Transverse colon (tissue), 4 donors: ENCODE measurements at regions not wholly inside any gene's neighbourhood (a gene's known extent, or its start where the extent isn't known, plus 50 kb on each side); places are given as distances from the start of the nearest gene placed in this dataset.

Source experiments
- DNase-seq: peaks from one replicate; pipeline ENCODE4 v3.0.0-alpha.2; 2019
- H3K27ac ChIP-seq, 4 donors: fragments of 200-600 bp; sonication (generic); 2 replicates each; pipeline ENCODE4 v1.5.1; 2016 to 2018; ENCODE audit warnings: inconsistent platforms in 4 of 4
- H3K27me3 ChIP-seq: fragments of 200-600 bp; sonication (generic); 2 replicates; pipeline ENCODE4 v1.5.1; 2017; ENCODE audit warnings: inconsistent platforms
- H3K36me3 ChIP-seq, 4 donors: fragments of 200-600 bp; sonication (generic); 2 replicates each; pipeline ENCODE4 v1.5.1; 2017 to 2019; ENCODE audit warnings: inconsistent platforms in 4 of 4
- H3K4me1 ChIP-seq, 4 donors: fragments of 200-600 bp; sonication (generic); 2 replicates each; pipeline ENCODE4 v1.5.1; 2017 to 2020; ENCODE audit warnings: inconsistent platforms in 4 of 4
- H3K4me3 ChIP-seq, 4 donors: fragments of 200-600 bp; sonication (generic); 1 replicate in 1 of 4; 2 replicates in 3 of 4; pipeline versions ENCODE4 v1.5.1 to v1.6.1; 2017 to 2019; ENCODE audit warnings: inconsistent platforms in 4 of 4
- H3K9me3 ChIP-seq, 2 donors: fragments of 200-600 bp; sonication (generic); 2 replicates each; pipeline ENCODE4 v1.5.1; 2017 to 2019; ENCODE audit warnings: inconsistent platforms in 2 of 2
- CTCF ChIP-seq, 5 experiments: fragments of 200-600 bp in 3 of 5; fragments of 450-650 bp in 2 of 5; sonication (generic) in 3 of 5; IDR thresholded peaks; 1 replicate in 2 of 5; 2 replicates in 3 of 5; pipeline ENCODE4 v1.5.1; 2016 to 2017; ENCODE audit warnings: antibody characterized with exemption in 5 of 5, inconsistent platforms in 3 of 5, mild to moderate bottlenecking in 2 of 5, moderate library complexity in 1 of 5
- EP300 ChIP-seq: sonication (generic); formaldehyde crosslinking; IDR thresholded peaks from one replicate; pipeline ENCODE4 v1.6.1; 2017; ENCODE audit warnings: antibody characterized with exemption, low read depth
- POLR2A ChIP-seq: fragments of 450-650 bp; IDR thresholded peaks from one replicate; pipeline ENCODE4 v1.6.1; 2016; ENCODE audit warnings: antibody characterized with exemption, mild to moderate bottlenecking, moderate library complexity
- POLR2AphosphoS5 ChIP-seq, 3 donors: sonication (generic); formaldehyde crosslinking; IDR thresholded peaks; one replicate each; pipeline ENCODE4 v1.6.1; 2016; ENCODE audit warnings: antibody characterized with exemption in 3 of 3
- WGBS, 2 donors: methylation state at CpG; one replicate each; pipeline ENCODE4 v1.1.5; 2018; ENCODE audit warnings: low coverage in 1 of 2; 5-methylcytosine and 5-hydroxymethylcytosine counted together
- in situ Hi-C, 4 donors: fragments of 200-750 bp; cut with MboI; loops; one replicate each; pipeline versions ENCODE4 v1.15.0 to v1.15.1; 2017; ENCODE audit warnings: low sequenced_read_pairs in 3 of 4, low pct_ligation_motif_present in 1 of 4, low pct_unique_long_range_greater_than_20kb in 1 of 4
- intact Hi-C: fragments of 100-400 bp; cut with DNase I; formaldehyde crosslinking; loops from one replicate; pipeline ENCODE4 v1.15.1; 2023; ENCODE audit warnings: low total_unique reads

- in situ Hi-C loops, result no loop called here
- intact Hi-C loops, result no loop called here
- TF ChIP-seq EP300 (no peak), POLR2AphosphoS5 (IDR thresholded peaks at IDR 0.05) (no peak), CTCF (IDR thresholded peaks at IDR 0.05) (no peak), POLR2A (no peak)
These were observed 79.0 kb upstream of the SCIN start for GRCh38 chr7:12491526-12491925.

GRCh38 chr7:12493407-12493806 lies 77.1 kb upstream of the SCIN start:
- WGBS, 2 donors, result 19% methylated on average over 1 of the region's 1 CpG; no CpG with 5 or more reads in 1 of the 2 donors
- Histone ChIP-seq H3K27ac (no peak overlapping the region), H3K27me3 (no peaks in the 10 kb centered on the region), H3K9me3 (no peaks in the 10 kb centered on the region), H3K4me3 (no peak overlapping the region), H3K36me3 (no peaks in the 10 kb centered on the region), H3K4me1 (no peaks in the 10 kb centered on the region)
- TF ChIP-seq CTCF (IDR thresholded peaks at IDR 0.05) (no peak), POLR2A (no peak), EP300 (no peak), POLR2AphosphoS5 (IDR thresholded peaks at IDR 0.05) (no peak)
- intact Hi-C loops (no loop called here), in situ Hi-C loops (no loop called here)
- no peak for DNase-seq

More at GRCh38 chr7:12491526-12491925, 79.0 kb upstream of the SCIN start:
- H3K4me3 ChIP-seq, result no peak overlapping the region
- DNase-seq, result no peak
- no peak overlapping the region for H3K27ac ChIP-seq
- no peaks in the 10 kb centered on the region for H3K9me3 ChIP-seq
- no peaks in the 10 kb centered on the region for H3K4me1 ChIP-seq
- WGBS, 2 donors, result 83 to 88% methylated on average over 2 to 3 of the region's 3 CpGs
- H3K36me3 ChIP-seq, result no peaks in the 10 kb centered on the region
- no peaks in the 10 kb centered on the region for H3K27me3 ChIP-seq

GRCh38 chr7:12493863-12494686 lies 76.4 kb upstream of the SCIN start:
- Histone ChIP-seq H3K36me3 (no peaks in the 10 kb centered on the region), H3K27me3 (no peaks in the 10 kb centered on the region), H3K4me1 (no peaks in the 10 kb centered on the region), H3K9me3 (no peaks in the 10 kb centered on the region), H3K27ac (no peak overlapping the region), H3K4me3 (no peak overlapping the region)
- in situ Hi-C loops, result no loop called here
- TF ChIP-seq EP300 (no peak), POLR2AphosphoS5 (IDR thresholded peaks at IDR 0.05) (no peak), CTCF (IDR thresholded peaks at IDR 0.05) (no peak), POLR2A (no peak)
- no peak for DNase-seq
- 50 to 62% methylated on average over 2 of the region's 2 CpGs for WGBS, 2 donors
- intact Hi-C loops, result no loop called here

GRCh38 chr7:12494687-12495024 lies 75.9 kb upstream of the SCIN start:
- no peak for DNase-seq
- Histone ChIP-seq H3K27ac (no peak overlapping the region), H3K4me3 (no peak overlapping the region), H3K27me3 (no peaks in the 10 kb centered on the region), H3K9me3 (no peaks in the 10 kb centered on the region), H3K36me3 (no peaks in the 10 kb centered on the region), H3K4me1 (no peaks in the 10 kb centered on the region)
- 95 to 96% methylated on average over 3 of the region's 3 CpGs for WGBS, 2 donors
- TF ChIP-seq POLR2AphosphoS5 (IDR thresholded peaks at IDR 0.05) (no peak), POLR2A (no peak), EP300 (no peak), CTCF (IDR thresholded peaks at IDR 0.05) (no peak)
- intact Hi-C loops, result no loop called here
- in situ Hi-C loops, result no loop called here
